GM15510 (cell line): ENCODE measurements at regions not wholly inside any gene's neighbourhood (a gene's known extent, or its start where the extent isn't known, plus 50 kb on each side); places are given as distances from the start of the nearest gene placed in this dataset.

Experiments
- POLR2A ChIP-seq: IDR thresholded peaks from 3 replicates; pipeline ENCODE4 v1.6.1; 2011; ENCODE audit warnings: borderline replicate concordance; ENCODE audit not compliant: insufficient read length; ENCODE audit errors: extremely low read depth

GRCh38 chr5:133670336-133670735 lies 58.0 kb upstream of the FSTL4 start:
- TF ChIP-seq POLR2A = no peak

GRCh38 chr5:133669472-133669871 lies 57.1 kb upstream of the FSTL4 start:
- TF ChIP-seq POLR2A = no peak

- no peak for TF ChIP-seq POLR2A
Observed at GRCh38 chr5:133668458-133668857, 56.1 kb upstream of the FSTL4 start.

GRCh38 chr5:133667217-133667616 lies 54.9 kb upstream of the FSTL4 start:
- no peak for TF ChIP-seq POLR2A

- TF ChIP-seq POLR2A = no peak
Observed at GRCh38 chr5:133665571-133665970, 53.2 kb upstream of the FSTL4 start.

- no peak for TF ChIP-seq POLR2A
Observed at GRCh38 chr5:133664422-133664821, 52.1 kb upstream of the FSTL4 start.

GRCh38 chr5:133663397-133664054 lies 51.2 kb upstream of the FSTL4 start:
- no peak for TF ChIP-seq POLR2A

GRCh38 chr5:133662578-133662977 lies 50.2 kb upstream of the FSTL4 start:
- TF ChIP-seq POLR2A = no peak
